Skin of body (tissue), 1 donor: ENCODE measurements at regions not wholly inside any gene's neighbourhood (a gene's known extent, or its start where the extent isn't known, plus 50 kb on each side); places are given as distances from the start of the nearest gene placed in this dataset.
"Not testable (repeated sequence)": the region's sequence is repeated elsewhere in the genome, so short reads cannot be mapped to it uniquely, and the experiment has no call there.

Experiments used
- DNase-seq: peaks from one replicate; lab custom pipeline; 2025; lab: John Stamatoyannopoulos, UW

DNA sequence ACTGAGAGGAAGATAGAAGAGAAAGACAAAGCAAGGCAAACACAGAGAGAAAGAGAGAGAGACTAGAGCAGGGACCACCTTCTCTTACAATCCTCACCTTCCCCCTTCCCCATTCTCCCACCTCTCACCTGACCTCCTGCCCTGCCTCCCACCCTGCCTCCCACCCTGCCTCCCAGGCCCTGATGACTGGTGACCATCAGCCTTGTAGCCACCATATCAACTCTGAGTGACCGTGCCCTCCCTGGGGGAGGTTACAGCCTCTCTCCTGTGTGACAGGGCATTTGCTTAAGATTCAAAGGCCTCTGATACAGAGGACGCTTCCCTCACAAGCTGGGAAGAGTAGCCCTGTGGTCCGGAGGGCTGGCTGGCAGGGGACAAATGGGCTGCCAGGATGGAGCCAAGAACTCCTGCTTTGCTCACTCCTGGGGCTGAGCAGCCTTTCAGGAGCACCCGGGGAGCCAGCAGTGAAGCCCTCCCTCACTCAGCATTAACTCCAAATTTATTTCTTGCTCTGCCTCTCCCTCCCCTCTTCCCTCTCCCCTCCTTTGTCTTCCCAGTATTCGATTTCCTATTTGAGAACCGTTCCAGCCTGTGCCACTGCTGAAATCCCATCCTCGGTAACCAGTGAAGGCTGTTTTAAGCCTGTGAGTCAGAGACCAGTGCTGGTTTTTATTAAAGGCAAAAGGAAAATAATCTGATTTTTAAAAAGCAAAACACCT lies 125.2 kb upstream of the SYT13 start:
- DNase-seq: no peak

DNA sequence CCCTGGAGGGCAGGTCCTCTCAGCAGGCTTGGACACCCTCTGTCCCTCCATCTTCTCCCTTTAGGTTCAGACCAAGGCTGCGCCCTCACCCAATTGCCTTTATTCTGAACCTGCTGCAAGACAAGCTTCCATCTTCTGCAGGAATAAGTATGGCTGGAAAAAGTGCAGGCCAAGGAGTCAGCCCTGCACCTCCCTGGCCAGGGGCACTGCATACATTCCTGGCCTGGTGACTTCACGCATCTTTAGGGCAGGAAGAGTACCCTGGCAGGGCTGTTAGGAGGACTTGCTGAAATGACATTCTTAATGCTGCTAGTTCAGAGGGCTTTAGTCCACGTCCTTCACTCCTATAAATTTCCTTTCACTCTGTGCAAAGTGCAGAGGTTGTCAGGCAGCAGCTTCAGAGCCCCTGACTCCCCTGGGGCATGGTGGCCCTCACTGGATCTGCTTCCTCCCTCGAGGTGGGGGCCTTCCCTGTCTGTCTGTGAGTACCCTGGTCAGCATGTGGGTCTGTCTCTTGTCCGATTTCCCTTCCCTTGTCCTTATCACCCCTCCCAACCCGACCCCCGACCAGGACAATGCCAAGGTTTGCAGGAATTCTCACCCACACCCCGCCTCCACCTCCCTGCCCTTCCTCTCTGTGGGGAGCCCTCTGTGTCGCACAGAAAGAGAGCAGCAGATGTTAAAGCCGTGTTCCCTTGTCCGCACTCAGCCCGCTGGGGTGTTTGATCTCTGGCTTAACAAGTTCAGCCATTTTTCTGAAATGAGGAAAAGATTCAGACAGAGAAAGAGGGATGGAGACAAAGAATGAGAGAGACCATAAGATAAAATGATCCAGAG lies 124.5 kb upstream of the SYT13 start:
- DNase-seq: no peak

DNA sequence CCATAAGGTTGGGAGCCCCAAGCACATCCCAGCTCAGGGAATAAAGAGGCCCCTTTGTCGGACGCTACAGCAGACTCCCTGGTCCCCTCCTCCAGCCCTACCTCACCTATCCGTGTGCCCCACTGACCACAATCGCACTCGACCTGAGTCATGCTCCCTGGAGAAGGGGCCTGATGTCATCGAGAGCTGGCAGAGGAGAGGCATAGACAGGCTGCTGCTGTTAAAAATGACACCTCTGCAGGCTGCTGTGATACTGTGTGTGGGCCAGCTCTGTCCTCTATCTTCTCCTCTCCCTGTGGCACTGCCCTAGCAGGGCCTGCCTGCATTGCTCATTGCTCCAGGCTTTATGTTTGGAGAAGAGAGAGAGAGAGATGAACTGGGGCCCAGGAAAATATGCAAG lies 123.4 kb upstream of the SYT13 start:
- DNase-seq: no peak

DNA sequence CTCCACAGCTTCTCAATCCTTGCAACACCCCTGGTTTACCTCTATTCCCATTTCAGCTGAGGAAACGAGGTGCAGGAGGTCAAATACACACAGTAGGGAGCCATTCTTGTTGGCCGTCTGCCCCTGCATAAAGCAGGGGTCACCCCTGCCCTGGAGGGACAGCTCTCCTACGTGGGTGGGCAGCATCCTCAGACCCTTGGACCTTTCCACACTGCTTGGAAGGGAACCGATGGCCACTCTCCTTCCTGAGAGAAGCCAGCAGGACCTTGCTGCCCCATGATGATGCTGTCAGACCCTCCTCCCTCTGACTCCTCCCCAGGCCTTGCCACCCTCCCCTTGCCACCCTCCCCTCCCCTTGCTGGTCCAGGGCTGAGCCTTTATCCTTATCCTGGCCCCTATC lies 121.1 kb upstream of the SYT13 start:
- no peak for DNase-seq

DNA sequence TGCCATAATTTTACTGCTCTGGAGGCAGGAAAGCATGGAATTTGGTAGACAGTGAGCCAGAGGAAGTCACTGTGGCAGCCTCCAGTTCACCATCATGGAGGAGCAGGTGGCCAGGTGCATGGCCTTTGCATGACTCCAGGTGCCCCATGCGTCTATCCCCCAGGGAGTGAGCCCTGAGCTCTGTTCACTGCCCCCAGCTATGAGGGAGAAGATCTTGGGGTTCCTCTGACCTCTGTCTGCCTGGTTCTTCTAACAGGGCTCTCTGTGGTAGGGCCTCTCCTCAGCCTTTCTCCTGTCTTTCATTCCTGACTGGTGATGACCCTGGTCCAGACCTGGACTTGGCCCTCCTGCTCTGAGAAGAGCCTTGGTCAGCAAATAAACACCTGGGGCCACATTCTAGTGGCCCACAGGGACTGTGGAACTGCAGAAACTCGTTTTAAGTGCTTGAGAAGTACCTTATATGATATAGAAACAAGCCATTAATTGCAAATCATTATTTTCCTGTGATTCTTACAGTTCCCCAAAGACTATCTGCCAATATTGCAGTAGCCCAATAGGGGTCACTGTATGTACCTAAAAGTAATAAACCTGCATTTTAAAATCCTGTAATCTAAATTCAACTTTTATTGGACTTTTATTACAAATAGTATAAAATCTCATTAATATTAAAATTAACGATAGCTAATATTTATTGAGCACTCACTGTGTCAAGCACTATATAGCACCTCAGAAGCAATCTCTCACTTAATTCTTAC lies 120.0 kb upstream of the SYT13 start:
- DNase-seq: no peak

DNA sequence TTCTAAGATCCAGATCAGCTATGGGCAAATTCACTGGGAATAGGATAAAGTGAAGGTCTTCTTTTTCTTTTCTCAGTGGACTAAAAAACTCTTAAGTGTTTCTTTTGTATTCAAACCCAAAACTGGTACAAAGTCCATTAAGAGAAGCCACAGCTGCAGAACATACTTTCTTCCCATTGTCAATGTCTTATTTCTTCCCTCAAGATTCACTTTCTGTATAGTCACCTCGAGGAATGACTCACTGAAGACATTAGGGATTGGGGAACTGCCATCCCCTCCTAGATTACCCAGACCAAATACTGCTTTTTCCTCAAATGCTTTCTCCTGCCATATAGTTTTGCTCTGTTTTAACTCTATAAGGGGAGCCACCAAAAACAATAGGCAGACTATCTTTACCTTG lies 117.4 kb upstream of the SYT13 start:
- not testable (repeated sequence) for DNase-seq

DNA sequence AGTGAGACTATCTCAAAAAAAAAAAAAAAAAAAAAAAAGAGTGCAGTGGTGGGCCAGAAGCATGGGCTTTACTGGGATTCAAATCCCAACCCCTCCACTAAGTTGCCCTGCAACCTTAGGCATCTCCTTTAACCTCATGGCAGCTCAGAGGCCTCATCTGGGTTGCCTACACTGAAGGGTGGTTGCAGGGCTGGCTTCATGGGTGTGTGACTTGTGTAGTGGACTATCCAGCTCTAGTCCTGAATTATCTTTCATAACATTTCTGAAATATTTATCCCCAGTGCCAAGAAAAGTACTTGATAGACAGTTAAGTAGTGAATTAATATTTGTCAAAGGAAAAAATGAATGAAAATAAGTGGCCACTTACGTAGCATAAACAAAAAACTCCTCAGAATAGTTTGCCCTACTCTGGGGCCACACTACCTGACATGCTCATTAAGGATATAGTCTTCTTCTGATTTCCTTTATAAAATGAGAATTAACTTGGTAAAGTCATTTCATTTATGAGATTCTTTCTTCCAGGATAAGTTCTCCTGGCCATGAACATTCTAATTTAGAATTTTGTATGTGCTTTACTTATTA lies 116.0 kb upstream of the SYT13 start:
- no peak for DNase-seq

DNA sequence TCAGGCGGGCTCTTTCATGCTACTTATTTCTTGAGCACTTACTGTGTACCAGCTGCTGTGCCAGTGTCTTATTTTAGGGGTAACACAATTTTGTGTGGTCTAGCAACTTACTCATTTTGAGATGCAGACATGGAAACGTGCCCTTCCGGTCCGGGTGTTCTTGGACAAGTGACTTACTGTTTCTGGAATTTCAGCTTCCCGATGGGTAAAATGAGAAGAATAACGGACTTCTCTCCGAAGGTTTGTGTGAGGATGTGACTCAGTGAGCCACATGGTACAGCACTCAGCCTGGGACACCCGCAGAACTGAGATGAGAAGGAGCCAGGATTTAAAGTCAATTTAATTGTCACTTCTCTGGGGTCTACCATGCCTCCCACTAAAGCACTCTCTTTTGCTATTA lies 114.5 kb upstream of the SYT13 start:
- no peak for DNase-seq

DNA sequence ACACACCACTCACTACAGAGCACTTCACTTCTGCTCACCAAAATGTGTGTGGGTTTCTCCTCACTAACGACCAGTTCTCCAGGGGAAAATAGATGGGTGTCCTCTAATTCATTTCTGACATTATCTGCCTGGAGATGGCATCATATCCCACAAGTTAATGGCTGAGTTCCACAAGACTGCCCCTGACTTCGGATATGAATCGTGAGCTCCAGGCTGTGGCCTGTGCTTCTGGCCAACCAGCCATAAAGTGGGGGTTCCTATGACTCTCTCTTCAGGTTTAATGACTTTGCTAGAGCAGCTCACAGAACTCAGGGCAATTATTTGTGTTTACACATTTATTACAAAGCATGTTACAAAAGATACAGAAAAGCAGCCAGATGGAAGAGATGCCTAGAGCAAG lies 113.0 kb upstream of the SYT13 start:
- no peak for DNase-seq

DNA sequence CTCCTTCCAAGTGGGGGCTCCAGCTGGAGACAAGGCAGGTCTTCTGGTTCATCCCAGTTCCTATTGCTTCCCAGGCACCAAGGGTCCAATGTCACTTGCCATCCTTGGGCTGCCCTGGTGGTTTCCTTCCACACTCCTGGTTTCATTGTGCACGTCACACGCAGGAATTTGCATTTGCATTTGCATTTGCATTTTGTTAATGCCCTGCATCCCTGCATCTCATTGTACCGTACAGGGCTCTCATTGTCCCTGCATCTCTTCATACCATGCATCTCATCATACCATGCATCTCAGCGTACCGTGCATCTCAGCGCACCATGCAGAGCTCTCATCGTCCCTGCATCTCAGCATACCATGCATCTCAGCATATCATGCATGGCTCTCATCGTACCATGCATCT lies 112.2 kb upstream of the SYT13 start:
- no peak for DNase-seq

DNA sequence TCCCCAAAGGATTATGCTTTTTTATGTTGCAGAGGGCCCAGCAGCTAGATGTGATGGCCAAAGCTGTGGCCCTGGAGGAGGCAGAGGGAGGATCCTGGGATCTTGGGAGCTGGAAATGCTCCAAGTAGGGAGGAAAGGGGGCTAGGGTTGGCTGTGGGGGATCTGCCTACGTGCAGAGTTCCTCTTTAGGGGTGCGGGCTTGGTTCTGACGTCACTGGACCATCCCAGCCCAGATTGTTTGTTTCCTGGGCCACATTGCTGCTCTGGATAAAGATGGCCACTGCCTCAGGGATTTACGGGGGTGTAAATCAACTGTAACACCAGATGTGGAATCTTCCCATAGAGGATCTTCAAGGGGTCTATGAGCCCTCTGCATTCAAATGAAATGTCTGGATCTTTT lies 110.3 kb upstream of the SYT13 start:
- DNase-seq: no peak

DNA sequence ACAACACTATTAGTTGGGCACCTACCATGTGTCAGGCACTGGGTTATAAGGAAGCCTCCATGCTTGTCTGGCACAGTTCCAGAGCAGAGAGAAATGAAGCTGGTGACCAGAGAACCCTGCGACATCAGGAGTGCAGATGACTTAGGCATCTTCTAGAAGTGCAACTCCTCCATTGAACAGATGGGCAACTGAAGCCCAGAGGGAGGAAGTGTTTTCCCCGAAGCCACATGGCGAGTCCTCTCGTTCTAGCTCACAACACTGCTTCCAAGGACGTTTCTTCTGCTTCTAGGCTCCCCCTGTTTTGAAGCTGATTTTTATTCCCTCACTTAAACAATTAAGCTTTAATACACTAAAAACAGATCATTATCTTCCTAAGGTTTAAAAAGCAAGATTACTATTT lies 109.8 kb upstream of the SYT13 start:
- DNase-seq: peak; percentile 54

DNA sequence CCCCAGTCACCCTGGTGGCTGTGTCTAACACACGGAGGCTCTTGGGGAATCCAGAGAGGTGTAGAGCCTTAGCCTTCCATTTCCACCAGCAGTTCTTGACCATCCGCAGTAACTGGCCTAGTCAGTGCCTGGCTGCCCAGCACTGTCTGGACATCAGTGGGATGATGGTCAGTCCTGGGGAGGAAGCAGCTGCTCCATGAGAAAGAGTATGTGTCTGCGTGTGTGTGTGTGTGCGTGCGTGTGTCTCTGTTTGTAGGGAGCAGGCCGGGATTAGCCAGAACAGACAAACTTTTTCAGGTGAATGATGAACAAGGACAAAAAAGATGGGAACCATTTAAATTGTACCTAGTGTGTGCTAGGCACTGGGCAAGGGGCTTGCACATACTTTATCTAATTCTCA lies 109.3 kb upstream of the SYT13 start:
- no peak for DNase-seq

DNA sequence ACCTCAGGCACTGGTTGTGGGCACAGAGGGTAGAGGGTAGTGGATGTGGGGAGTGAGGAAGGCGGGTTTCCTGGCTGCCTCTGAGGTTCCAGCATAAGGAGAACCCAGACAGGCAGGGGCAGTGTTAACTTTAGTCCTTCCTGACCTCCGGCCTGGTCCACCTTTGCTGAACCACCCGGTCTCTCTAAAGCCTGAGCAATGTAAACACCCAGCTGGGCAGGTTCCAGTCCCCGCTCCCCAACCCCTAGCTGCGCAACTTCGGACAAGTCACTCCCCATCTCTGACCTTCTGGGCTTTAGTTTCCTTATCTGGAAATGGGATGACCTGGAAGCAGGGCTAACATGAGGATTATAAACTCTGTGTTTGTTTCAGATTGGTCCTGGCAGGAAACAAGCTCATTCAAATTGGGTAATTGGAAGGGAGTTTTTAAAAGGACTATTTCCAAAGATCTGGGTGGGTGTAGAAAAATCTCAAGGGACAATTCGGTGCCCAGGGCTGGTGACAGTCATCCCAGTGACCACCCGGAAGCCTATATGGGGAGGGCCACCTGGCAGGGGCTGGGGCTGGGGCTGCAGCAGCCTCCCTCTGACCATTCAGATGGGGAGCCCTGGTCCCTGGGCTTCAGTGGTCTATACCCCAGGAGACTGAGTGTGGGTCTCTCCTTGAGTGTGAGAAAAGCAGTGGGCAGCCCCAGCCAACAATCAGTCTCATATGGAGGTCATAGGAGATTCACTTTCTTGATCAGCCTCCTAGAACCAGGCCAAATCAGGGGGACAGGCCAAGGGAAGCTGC lies 108.3 kb upstream of the SYT13 start:
- DNase-seq: no peak

DNA sequence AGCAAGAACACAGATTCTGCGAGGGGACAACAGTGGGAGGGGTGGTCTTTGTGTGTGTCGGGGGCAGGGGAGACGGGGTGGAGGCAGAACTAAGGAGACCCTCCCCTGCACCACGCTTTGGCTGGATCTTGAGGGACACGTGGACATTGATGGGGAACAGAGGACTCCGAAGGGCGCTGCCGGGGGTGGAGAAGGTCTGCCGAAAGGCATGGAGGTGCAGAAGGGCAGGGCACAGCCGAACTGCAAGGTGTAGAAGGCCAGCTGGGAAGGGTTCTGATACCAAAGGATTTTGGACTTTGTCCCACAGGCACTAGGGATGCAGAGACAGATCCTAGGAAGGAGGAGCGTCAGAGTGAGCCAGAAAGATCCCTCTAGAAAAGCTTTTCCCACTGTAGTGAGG lies 107.7 kb upstream of the SYT13 start:
- DNase-seq: no peak

DNA sequence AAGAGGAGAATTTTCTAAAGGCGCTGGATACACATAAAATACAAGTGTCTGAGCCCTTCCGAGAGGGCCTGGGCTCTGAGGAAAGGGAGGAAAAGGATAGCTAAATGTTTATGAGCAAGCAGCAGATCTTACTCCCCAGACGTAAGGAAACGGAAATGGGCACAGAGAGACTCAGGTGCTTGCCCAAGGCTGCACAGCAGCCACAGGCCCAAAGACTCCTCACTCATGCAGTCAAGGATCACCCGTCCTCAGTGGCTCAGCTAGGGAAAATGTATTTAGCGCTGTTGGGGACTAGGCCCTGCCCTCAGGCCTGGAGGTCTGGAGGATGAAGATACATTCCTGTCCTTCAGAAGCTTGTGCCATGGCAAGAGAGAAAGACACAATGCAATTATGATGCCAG lies 107.2 kb upstream of the SYT13 start:
- no peak for DNase-seq

DNA sequence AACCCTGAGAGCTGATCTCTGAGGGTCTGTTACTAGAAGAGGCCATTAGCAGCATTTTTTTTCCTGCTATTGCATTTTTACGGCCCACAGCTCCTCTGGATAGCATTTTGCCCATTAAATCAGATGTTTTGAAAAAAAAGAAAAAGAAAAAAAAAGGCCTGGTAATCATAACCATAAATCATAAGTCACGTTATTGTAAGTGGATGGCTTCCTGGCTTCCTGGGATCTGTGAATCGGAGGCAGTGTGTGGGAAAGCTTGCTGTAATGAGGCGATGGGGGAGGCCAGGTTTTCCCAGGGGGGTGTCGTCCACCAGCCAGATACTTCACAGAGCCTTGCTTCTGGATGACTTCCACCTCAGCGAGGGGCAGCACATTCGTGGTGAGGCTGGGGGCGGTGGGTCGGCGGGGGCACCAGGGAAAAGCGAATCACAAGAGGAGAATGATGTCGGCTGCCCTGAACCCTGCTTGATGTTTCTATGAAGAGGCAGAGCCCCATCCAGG lies 106.5 kb upstream of the SYT13 start:
- DNase-seq: peak; percentile 9

DNA sequence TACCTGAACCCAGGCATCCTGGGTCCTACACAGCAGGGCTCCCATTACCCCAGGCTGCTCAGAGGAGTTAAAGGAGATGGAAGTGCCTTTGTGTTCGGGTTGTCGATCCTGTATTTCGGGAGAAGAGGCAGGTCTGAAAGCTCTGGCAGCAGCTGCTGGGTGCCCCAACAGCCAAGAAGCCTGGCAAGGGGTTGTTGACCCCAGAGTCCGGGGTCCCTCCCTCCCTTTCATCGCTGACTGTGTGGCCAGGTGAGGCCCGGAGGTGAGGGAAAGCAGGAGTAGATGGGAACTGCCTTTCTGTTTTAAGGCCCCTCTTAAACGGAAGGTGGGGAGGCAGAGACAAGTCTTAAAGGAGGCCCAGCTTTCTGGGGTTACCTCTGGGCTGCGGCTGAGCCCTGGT lies 106.0 kb upstream of the SYT13 start:
- DNase-seq: no peak

DNA sequence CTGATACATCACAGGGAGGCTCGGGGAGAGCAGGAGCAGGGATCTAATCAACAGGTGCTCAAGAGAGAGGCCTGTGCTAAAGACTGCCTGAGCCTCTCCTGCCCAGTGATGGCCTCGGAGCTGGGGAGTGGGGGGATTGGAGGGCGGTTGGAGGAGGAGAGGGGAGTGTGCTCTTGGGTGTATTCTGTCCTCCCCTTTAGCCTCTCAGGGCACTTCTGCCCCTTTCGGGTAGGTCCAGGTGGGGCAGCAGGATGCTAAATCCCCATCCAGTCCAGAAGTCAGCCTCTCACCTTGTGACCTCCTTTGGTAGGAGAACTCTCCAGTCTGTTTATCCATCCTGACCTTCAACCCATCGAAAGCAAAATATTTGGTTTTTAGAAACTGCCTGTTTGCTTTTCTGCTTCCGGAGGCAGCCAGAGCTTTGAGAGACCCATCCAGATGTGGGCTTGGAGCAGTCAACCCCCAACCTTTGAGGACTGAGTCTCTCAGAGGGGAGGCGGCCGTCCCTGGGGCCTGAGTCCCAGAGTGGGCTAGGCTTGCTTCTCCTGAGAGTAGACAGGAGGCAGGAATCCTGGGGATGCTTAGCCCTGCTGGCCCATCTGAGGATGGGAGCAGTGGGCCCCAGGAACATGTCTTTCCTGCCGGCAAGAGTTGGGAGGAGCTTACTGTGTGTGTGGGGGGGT lies 105.2 kb upstream of the SYT13 start:
- DNase-seq: no peak

DNA sequence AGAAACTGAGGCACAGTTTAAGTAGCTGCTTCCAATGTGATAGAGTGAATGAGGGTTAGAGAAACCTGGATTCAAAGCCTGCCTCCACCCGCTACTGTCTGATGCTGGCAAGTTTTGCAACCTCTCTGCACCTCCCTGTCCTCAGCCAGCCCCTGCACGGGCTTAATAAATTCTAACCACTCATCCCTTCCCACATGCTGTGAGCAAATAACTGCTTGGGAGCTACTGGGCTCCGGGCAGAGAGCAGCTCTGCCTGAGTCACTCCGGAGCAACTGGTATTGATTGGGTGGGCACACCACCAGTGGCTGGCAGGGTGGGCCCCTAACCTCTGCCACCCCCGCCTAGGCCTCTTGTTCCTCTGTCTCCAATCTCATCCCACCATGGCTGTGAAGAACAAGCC lies 104.3 kb upstream of the SYT13 start:
- DNase-seq: no peak
